GM13977 (cell line): ENCODE measurements at regions not wholly inside any gene's neighbourhood (a gene's known extent, or its start where the extent isn't known, plus 50 kb on each side); places are given as distances from the start of the nearest gene placed in this dataset.

ENCODE experiments used
- DNase-seq: peaks from one replicate; pipeline ENCODE4 v3.0.0; 2012; ENCODE audit warnings: low spot score
- in situ Hi-C: fragments of 300-500 bp; cut with MboI; formaldehyde crosslinking; loops from one replicate; pipeline ENCODE4 v1.12.0; 2022; ENCODE audit warnings: low sequenced_read_pairs, low pct_unique_long_range_greater_than_20kb, mixed read lengths, inconsistent platforms; ENCODE audit not compliant: unreplicated experiment
- TF ChIP-seq, protein P1 (sequence below): IDR thresholded peaks from 2 replicates; pipeline ENCODE4 v1.5.1; 2012; ENCODE audit warnings: mild to moderate bottlenecking, control low read depth; ENCODE audit not compliant: insufficient read depth; ENCODE audit errors: extremely low read depth, missing control alignments

GRCh38 chr22:49331223-49331815, 496.4 kb downstream of the BRD1 start:
- in situ Hi-C loops = no loop called here
- TF ChIP-seq, protein P1, sequence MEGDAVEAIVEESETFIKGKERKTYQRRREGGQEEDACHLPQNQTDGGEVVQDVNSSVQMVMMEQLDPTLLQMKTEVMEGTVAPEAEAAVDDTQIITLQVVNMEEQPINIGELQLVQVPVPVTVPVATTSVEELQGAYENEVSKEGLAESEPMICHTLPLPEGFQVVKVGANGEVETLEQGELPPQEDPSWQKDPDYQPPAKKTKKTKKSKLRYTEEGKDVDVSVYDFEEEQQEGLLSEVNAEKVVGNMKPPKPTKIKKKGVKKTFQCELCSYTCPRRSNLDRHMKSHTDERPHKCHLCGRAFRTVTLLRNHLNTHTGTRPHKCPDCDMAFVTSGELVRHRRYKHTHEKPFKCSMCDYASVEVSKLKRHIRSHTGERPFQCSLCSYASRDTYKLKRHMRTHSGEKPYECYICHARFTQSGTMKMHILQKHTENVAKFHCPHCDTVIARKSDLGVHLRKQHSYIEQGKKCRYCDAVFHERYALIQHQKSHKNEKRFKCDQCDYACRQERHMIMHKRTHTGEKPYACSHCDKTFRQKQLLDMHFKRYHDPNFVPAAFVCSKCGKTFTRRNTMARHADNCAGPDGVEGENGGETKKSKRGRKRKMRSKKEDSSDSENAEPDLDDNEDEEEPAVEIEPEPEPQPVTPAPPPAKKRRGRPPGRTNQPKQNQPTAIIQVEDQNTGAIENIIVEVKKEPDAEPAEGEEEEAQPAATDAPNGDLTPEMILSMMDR = no peak
- peak; percentile 13 for DNase-seq

DNA sequence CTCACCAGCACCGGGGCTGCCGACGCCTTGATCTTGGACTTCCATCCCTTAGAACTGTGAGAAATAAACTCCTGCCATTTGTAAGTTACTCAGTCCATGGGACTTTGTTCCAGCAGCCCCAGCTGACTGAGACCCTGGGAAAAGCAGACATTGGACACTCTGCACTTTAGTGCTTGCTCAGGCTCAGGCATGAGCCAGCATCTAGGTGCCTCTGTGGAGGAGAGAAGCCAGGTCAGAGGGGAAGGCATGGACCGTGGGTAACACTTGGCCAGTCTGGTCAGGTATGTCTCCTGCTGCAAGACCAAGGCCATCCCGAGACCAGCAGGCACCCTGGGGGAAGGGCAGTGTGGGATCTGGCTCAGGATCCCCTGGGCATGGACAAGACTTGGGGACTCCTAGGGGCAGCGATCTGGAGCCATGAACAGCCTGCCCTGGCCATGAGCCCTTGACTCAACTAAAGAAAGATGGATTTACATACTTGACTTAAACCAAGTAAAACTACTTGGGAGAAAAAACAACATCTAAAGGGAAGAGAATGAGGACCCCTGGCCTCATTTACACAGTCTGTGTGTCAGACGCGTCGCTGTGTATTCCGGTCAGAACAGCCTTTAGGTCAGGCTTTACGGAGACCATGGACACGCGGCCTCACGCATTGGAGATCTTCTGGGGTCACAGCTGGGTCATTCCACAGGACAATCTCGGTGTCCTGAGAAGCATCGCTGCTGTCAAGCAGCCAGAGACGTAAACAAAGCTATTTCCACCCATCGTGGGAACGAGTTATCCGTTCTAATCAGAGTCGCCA, 497.1 kb downstream of the BRD1 start:
- TF ChIP-seq, protein P1 = no peak
- DNase-seq = peak; percentile 18
- in situ Hi-C loops = no loop called here

DNA sequence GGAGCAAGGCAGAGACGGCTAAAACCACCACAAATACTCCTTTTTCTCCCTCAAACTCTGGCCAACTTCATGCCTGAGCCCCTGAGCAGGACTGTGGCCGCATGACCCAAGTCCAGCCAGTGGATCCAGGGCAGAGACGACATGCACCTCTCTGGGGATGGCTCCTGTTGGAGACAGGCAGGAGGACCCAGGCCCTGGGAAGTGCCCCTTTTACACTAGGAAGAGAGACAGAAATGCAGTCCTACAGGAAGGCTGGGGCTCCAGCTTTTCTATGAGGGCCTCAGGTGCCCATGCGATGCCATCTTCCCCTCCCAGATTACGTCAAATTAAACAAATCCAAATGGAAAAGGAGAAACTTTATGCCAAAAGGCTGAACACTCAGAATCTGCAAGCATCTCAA, 498.0 kb downstream of the BRD1 start:
- in situ Hi-C loops = no loop called here
- peak; percentile 3 for DNase-seq
- TF ChIP-seq, protein P1 = no peak

DNA sequence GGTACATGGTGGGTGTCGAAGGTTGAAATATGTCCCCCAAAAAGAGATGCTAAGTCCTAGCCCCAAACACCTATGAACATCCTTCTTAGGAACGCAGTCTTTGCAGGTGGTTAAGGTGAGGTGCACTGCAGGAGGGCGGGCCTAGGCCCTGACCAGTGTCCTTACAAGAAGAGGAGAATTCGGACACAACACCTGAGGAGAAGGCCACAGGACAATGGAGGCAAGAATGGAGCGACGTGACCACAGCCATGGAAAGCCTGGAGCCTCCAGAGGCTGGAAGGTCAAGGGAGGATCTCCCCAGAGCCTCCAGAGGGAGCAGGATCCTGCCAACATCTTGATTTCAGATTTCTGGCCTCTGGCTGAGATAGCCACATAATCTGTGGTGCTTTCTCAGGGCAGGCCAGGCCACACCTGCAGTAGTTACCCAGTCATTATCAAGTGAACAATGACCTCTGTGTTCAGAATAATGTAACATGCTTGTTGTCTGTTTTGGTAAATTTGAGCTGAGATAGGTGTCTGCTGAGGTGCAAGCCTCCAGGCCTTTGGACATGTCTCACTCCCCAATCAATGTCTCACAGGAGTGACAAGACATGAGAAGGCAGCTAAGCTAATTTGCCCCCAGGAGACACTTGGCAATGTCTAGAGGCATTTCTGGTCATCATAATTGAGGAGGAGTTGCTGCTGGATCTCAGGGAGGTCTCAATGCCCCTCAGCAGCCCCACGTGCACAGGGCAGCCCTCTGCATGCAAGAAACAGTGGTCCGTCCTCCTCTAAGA, 498.9 kb downstream of the BRD1 start:
- DNase-seq = peak; percentile 4
- in situ Hi-C loops = no loop called here
- TF ChIP-seq, protein P1 = no peak

GRCh38 chr22:49328118-49328475, 499.6 kb downstream of the BRD1 start:
- DNase-seq = no peak
- in situ Hi-C loops = no loop called here
- TF ChIP-seq, protein P1 = no peak

GRCh38 chr22:49327411-49328117, 500.1 kb downstream of the BRD1 start:
- in situ Hi-C loops = no loop called here
- TF ChIP-seq, protein P1 = no peak
- peak; percentile 7 for DNase-seq
